Transverse colon (tissue), 3 donors: ENCODE measurements at regions not wholly inside any gene's neighbourhood (a gene's known extent, or its start where the extent isn't known, plus 50 kb on each side); places are given as distances from the start of the nearest gene placed in this dataset.

Experiments
- CTCF ChIP-seq, 5 experiments: fragments of 200-600 bp in 3 of 5; fragments of 450-650 bp in 2 of 5; sonication (generic) in 3 of 5; IDR thresholded peaks; 1 replicate in 2 of 5; 2 replicates in 3 of 5; pipeline ENCODE4 v1.5.1; 2016 to 2017; ENCODE audit warnings: antibody characterized with exemption in 5 of 5, inconsistent platforms in 3 of 5, mild to moderate bottlenecking in 2 of 5, moderate library complexity in 1 of 5
- EP300 ChIP-seq: sonication (generic); formaldehyde crosslinking; IDR thresholded peaks from one replicate; pipeline ENCODE4 v1.6.1; 2017; ENCODE audit warnings: antibody characterized with exemption, low read depth
- POLR2A ChIP-seq: fragments of 450-650 bp; IDR thresholded peaks from one replicate; pipeline ENCODE4 v1.6.1; 2016; ENCODE audit warnings: antibody characterized with exemption, mild to moderate bottlenecking, moderate library complexity

GRCh38 chr3:18791182-18791581 lies 357.1 kb upstream of the KCNH8 start:
- no peak for TF ChIP-seq CTCF (IDR thresholded peaks at IDR 0.05)
- no peak for TF ChIP-seq POLR2A
- TF ChIP-seq EP300 = no peak
